Activated CD4-positive, alpha-beta memory T cell treated with anti-CD3 and anti-CD28 coated beads for 36 hours (primary cell): ENCODE measurements at regions not wholly inside any gene's neighbourhood (a gene's known extent, or its start where the extent isn't known, plus 50 kb on each side); places are given as distances from the start of the nearest gene placed in this dataset.

Source experiments
- CTCF ChIA-PET: fragments of 350-600 bp; sonication (Branson Sonifier 250); formaldehyde crosslinking; loops from one replicate; lab custom pipeline; 2021; ENCODE audit warnings: antibody characterized with exemption, inconsistent platforms; lab: Charles Lee
- POLR2A ChIA-PET: fragments of 350-600 bp; sonication (Branson Sonifier 250); formaldehyde crosslinking; loops from one replicate; lab custom pipeline; 2021; ENCODE audit warnings: antibody characterized with exemption; lab: Charles Lee
- DNase-seq: peaks from one replicate; pipeline ENCODE4 v3.0.0-alpha.2; 2020
- H3K27ac Mint-ChIP-seq: one replicate; pipeline ENCODE4 v1.8.0; 2021; ENCODE audit warnings: mixed read lengths
- H3K27me3 Mint-ChIP-seq: one replicate; pipeline ENCODE4 v1.8.0; 2021; ENCODE audit warnings: mixed read lengths
- H3K36me3 Mint-ChIP-seq: one replicate; pipeline ENCODE4 v1.8.0; 2021; ENCODE audit warnings: mixed read lengths
- H3K4me1 Mint-ChIP-seq: one replicate; pipeline ENCODE4 v1.8.0; 2021; ENCODE audit warnings: low read depth, mixed read lengths
- H3K4me3 Mint-ChIP-seq: one replicate; pipeline ENCODE4 v1.8.0; 2021; ENCODE audit warnings: mild to moderate bottlenecking, mixed read lengths
- H3K9me3 Mint-ChIP-seq: one replicate; pipeline ENCODE4 v1.8.0; 2021; ENCODE audit warnings: mixed read lengths
- intact Hi-C: fragments of 100-400 bp; cut with micrococcal nuclease; formaldehyde crosslinking; loops from one replicate; pipeline ENCODE4 v1.15.1; 2023

DNA sequence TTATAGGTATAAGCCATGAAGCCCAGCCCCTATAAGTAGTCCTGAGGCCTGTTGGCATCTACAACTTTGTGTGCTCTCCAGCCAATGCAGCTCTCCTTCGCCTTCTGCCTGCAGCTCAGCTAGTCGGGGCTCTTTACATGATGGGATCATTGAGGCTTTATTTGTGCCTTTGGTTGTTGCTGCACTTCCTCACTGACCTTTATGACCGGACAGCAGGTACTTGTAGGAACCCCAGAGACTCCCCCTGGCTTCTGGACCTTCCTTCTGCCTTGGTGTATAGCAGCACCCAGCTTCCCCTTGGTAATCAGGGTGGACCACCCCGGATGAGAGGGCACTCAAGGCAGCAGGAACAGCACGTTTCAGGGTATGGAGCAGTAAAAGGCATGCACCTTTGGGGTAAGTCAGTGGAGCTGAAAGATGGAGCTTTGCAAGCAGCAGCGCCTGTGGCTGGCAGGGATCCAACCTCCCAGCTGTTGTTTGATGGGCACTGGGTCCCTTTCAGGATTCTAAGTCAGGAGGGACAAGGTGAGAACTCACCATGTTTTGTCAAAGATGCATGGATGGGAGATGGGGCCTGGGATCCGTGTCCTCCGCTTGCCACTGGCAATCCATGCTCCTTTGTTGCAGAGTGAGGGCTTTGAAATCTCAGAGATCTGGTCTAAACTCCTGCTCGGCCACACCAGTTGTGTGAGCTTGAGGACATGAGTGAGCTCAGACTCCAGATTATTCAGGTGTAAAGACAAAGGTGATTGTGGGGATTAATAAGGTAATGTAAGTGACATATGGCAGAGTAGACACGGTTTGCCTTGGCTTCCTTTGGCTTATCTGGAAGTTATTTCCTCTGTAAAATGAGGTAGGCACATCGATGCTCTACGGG, 65.1 kb upstream of the KLF13 start:
- H3K9me3 Mint-ChIP-seq: no peaks in the 10 kb centered on the region
- CTCF ChIA-PET: interaction anchor here (1.0 to 3.5 kb wide), 4 partner anchors 20 to 227 kb away, joined by 3 to 13 read pairs (median 4); no protein-coding TSS in a partner anchor
- POLR2A ChIA-PET: no interaction called here
- no peaks in the 10 kb centered on the region for H3K27me3 Mint-ChIP-seq
- no peak for DNase-seq
- intact Hi-C loops: loop anchor here (5.0 kb wide), 2 partner anchors 41 to 226 kb away; no protein-coding TSS in a partner anchor
- H3K27ac Mint-ChIP-seq: no peak overlapping the region
- H3K36me3 Mint-ChIP-seq: no peaks in the 10 kb centered on the region
- peaks cover 58% of the 10 kb centered on the region for H3K4me1 Mint-ChIP-seq
- no peak overlapping the region for H3K4me3 Mint-ChIP-seq

DNA sequence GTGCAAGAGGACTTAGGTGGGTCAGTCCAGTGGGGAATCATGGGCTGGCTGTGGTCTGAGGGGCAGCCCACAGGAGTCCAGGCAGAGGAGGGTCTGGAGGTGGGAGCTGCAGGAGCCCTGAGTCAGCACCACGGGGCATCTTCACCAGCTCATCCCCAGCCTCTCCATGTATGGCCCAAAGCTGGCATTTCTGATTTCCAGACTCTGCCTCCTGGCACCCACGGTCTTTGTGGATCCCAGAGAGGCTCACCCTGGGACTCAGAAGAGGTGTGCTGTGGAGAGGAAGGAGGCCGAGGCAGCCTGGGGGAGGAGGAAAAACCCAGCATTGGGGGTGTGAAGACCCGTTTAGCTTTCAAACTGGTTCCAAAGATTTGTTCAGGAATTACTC, 64.5 kb upstream of the KLF13 start:
- Mint-ChIP-seq H3K4me3 (no peak overlapping the region), H3K27me3 (no peaks in the 10 kb centered on the region), H3K4me1 (peaks cover 63% of the 10 kb centered on the region), H3K9me3 (no peaks in the 10 kb centered on the region), H3K36me3 (no peaks in the 10 kb centered on the region), H3K27ac (no peak overlapping the region)
- DNase-seq: peak; percentile 6
- intact Hi-C loops: loop anchor here (5.0 kb wide), 2 partner anchors 40 to 225 kb away; no protein-coding TSS in a partner anchor
- ChIA-PET CTCF (interaction anchor here (1.0 to 3.5 kb wide), 5 partner anchors 20 to 227 kb away, joined by 3 to 13 read pairs (median 5); no protein-coding TSS in a partner anchor), POLR2A (no interaction called here)

DNA sequence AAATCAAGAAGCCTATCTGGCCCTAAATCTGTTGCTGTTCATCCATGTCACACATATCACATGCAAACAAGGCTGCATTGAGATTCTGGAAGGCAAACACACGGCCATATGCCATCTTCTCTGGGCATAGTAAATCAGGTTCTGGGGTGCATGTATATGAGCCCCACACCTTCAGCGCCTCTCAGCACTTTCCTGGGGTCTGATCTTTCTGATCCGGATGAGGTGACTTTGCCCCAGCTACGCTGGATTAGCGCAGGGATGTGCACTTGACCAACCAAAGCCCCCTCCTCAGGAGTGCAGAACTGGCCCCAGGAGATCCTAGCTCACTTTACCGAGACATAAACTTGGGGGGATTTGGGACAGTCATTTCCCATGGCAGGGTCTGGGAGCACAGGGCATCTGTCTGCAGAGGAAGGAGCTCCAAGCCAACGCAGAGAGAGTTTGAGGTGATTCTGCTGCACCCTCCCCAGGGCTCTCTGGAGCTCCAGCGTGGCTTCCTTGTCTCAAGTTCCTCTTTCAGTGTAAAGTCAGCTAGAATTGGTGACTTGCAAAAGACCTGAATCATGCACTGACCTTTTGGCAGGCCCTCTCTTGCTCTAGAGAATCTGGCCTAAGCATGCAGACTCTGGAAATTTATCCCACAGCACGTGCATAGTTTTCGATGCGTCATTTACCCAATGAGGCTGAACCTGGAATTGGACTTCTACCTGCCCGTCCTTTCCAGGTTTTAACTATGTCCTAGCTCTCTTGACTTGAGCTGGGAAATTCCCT, 63.5 kb upstream of the KLF13 start:
- CTCF ChIA-PET: interaction anchor here (1.0 to 3.5 kb wide), 4 partner anchors 48 to 228 kb away, joined by 4 to 13 read pairs (median 8); no protein-coding TSS in a partner anchor
- intact Hi-C loops: loop anchor here (5.0 kb wide), 2 partner anchors 39 to 224 kb away; no protein-coding TSS in a partner anchor
- DNase-seq: peak; percentile 25
- POLR2A ChIA-PET: interaction anchor here (1.5 to 1.9 kb wide), 2 partner anchors 103 to 172 kb away, joined by 4 to 8 read pairs; no protein-coding TSS in a partner anchor
- Mint-ChIP-seq H3K4me1 (peaks cover 69% of the 10 kb centered on the region), H3K27ac (peak overlapping the region; percentile 66), H3K27me3 (no peaks in the 10 kb centered on the region), H3K9me3 (no peaks in the 10 kb centered on the region), H3K36me3 (no peaks in the 10 kb centered on the region), H3K4me3 (no peak overlapping the region)

DNA sequence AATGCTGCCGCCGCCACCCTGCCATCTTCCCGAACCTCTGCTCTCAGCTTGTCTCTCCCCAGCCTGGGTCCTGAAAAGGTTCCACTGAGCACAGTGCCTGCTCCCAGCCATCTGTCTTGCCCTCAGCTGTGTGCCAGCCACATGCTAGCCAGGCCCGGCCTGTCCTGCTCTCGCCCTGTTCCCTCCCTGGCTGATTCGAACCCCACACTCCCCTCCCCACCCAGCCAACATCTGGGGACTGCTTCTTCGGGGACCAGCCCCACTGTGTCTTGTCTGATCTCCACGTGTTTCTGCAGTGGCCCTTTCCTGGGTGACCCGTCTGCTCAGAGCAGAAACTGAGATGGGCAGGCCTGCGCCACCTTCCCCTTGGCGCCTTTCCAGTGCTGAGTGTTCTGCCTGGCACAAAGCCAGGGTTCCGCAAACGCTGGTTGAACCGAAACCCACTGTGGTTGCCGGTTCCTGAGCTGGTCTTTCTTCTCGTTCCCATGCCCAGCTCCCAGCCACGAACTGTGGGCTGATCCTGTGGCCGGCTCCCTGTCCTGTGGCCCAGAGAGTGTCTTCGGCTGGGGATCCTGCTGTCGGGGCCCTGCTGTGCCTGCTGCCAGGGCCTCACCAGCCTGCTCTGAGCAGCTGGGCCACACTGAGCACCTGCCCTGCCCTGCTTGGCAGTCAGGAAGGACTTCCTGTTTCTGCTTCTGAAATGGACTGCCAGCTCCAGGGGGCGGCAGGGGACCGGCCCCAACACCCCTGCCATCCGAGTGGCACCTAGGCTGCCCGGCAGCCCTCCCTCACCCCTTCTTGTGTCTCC, 62.7 kb upstream of the KLF13 start:
- H3K9me3 Mint-ChIP-seq: no peaks in the 10 kb centered on the region
- intact Hi-C loops: loop anchor here (1.0 to 5.0 kb wide), 3 partner anchors 38 to 223 kb away; partner anchors contain the start of gene KLF13
- H3K27ac Mint-ChIP-seq: peak overlapping the region; percentile 66
- ChIA-PET POLR2A (interaction anchor here (1.5 to 1.9 kb wide), 2 partner anchors 103 to 171 kb away, joined by 4 to 8 read pairs; no protein-coding TSS in a partner anchor), CTCF (interaction anchor here (0.6 to 3.5 kb wide), 8 partner anchors 11 to 227 kb away, joined by 3 to 13 read pairs (median 4); no protein-coding TSS in a partner anchor)
- H3K27me3 Mint-ChIP-seq: no peaks in the 10 kb centered on the region
- peak overlapping the region; percentile 38 for H3K4me3 Mint-ChIP-seq
- DNase-seq: peak; percentile 85
- H3K4me1 Mint-ChIP-seq: peaks cover 64% of the 10 kb centered on the region
- no peaks in the 10 kb centered on the region for H3K36me3 Mint-ChIP-seq

DNA sequence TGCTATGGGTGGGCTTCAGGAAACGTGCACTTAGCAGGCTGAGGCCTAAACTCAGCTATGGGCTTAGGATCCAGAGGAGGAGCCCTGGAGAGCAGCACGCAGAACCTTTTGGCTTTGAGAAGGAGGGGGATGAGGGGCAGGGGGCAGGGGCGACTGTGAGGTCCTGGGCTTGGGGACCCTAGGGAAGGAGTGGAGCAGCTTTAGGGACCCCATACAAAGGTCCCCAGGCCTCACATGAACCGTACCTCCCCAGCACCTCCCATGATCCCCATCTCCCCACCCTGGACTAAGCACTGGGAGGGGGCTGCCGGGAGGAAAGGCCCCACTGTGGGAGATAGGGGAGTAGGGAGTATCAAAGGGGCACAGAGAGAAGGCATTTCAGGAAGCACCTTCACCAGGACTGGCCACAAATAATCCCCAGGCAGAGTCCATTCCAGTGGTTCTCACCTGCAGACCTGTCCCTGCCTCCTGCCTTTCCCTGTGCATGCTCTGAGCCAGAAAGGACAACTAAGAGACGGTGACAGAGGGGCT, 62.0 kb upstream of the KLF13 start:
- Mint-ChIP-seq H3K4me3 (no peak overlapping the region), H3K36me3 (no peaks in the 10 kb centered on the region), H3K4me1 (peaks cover 64% of the 10 kb centered on the region), H3K27ac (peak overlapping the region; percentile 66), H3K9me3 (no peaks in the 10 kb centered on the region), H3K27me3 (no peaks in the 10 kb centered on the region)
- ChIA-PET CTCF (interaction anchor here (0.6 to 3.5 kb wide), 9 partner anchors 12 to 226 kb away, joined by 3 to 13 read pairs (median 3); no protein-coding TSS in a partner anchor), POLR2A (interaction anchor here (1.5 to 1.9 kb wide), 2 partner anchors 102 to 170 kb away, joined by 4 to 8 read pairs; no protein-coding TSS in a partner anchor)
- intact Hi-C loops: loop anchor here (1.0 to 5.0 kb wide), 4 partner anchors 38 to 223 kb away; partner anchors contain the start of gene KLF13
- DNase-seq: peak; percentile 8

DNA sequence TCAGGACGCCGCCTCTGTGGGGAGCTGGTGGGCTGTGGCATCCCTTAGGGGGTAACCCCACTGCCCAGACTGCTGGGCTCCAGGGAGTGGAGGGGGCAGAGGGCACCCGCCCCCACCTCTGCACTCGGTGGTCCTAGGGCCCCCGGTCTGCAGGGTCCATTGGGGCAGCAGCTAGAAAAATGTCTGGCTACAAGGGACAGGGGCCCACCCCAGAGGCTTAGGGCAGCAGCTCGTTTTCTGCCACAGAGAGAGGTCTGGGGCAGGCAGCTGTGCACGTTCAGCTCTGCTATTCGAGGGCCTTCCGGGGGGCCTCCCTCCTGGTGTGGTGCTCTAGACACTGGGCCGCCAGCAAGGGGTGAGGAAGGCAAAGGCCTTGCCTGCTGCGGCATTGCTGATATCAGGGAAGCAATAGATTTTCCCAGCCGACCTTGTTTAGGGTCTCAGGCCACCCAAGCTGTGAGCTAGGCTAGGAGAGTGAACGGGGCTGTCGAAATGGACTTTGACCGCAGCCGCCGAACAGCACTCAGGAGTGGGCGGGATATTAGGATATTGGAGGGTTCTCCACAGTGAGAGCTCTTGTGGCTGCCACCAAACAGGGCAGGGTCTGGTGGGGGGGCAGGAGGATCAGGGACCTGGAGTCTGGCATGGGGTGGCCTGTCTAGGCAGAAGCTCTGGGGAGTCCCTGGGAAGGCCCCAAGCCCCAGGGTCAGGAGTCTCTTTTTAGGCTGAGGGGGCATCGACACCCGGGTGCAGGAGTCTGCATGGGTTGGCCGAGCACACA, 61.4 kb upstream of the KLF13 start:
- POLR2A ChIA-PET: no interaction called here
- no peak overlapping the region for H3K4me3 Mint-ChIP-seq
- no peaks in the 10 kb centered on the region for H3K36me3 Mint-ChIP-seq

DNA sequence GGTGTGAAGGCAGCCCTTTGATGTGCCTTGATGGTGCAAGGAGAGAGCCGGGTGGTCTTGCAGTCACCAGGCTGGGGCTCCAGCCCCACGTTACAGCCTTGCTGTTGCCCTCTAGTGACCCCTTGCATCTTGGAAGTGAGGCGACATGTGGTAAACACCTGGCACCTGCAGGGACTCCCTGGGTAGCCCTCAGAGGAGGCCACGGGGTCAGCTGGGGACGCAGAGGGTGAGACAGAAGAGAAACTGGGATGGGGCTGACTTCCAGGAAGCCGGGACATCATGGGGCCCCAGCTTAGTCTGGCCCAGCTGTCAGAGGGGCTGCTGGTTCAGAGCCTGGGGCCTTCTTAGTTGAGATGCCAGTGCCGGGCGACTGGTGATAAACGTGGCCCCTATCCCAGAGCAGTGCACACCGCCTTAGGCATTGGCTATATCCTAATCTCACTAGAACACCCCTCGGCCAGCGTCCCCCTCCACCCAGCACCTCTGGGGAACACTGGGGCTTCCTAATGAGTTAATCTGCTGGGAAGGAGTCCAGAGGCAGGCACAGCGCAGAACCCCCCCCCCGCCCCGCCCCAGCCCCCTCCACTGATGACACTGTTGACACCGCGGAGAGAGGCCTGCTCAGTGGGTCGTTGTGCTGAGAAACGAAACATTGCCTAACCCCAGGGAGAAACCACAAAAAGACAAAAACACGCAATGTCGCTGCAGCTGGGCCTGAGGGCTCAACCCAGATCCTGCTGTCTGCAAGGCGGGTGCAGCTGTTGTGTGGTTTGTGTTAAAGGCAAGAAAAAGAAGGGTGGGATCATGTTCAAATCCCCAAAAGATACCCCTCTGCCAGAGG, 60.5 kb upstream of the KLF13 start:
- DNase-seq: peak; percentile 82
- Mint-ChIP-seq H3K9me3 (no peaks in the 10 kb centered on the region), H3K27ac (peak overlapping the region; percentile 59), H3K4me3 (peak overlapping the region; percentile 9), H3K36me3 (no peaks in the 10 kb centered on the region), H3K27me3 (no peaks in the 10 kb centered on the region), H3K4me1 (peaks cover 68% of the 10 kb centered on the region)
- intact Hi-C loops: loop anchor here (1.0 to 5.0 kb wide), 3 partner anchors 51 to 169 kb away; no protein-coding TSS in a partner anchor
- CTCF ChIA-PET: interaction anchor here (1.3 to 1.6 kb wide), 3 partner anchors 49 to 169 kb away, joined by 3 to 11 read pairs (median 3); partner anchors contain the start of gene KLF13
- POLR2A ChIA-PET: interaction anchor here (1.1 kb wide), 1 partner anchor 30 kb away, joined by 3 read pairs; no protein-coding TSS in a partner anchor

More for the DNA sequence above, 61.4 kb upstream of the KLF13 start:
- CTCF ChIA-PET: interaction anchor here (0.6 to 3.5 kb wide), 6 partner anchors 19 to 224 kb away, joined by 3 to 13 read pairs (median 7); no protein-coding TSS in a partner anchor
- intact Hi-C loops: loop anchor here (5.0 kb wide), 1 partner anchor 82 kb away; no protein-coding TSS in a partner anchor
- no peaks in the 10 kb centered on the region for H3K27me3 Mint-ChIP-seq
- H3K9me3 Mint-ChIP-seq: no peaks in the 10 kb centered on the region
- peak overlapping the region; percentile 58 for H3K27ac Mint-ChIP-seq
- no peak for DNase-seq
- peaks cover 68% of the 10 kb centered on the region for H3K4me1 Mint-ChIP-seq

DNA sequence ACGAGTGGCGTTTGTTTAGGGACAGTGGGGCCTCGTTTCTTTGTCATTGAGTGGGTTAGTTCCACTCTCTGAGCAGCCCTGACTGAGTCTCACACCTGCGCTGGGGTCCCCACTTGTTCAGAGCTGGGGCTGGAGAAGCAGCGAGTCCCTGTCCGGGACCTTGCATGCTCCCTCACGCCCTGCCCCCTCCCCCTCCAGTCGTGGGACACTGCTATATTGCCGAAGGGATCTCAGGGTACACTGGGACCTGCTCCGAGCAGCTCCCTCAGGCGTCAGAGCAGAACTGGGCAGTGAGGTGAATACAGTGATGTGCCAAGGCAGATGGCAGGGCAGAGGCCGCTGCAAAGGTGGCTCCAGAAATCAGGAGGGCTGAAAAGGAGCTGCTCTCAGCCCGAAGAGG, 59.9 kb upstream of the KLF13 start:
- DNase-seq: no peak
- intact Hi-C loops: loop anchor here (1.0 to 5.0 kb wide), 3 partner anchors 52 to 169 kb away; no protein-coding TSS in a partner anchor
- Mint-ChIP-seq H3K27ac (peak overlapping the region; percentile 59), H3K4me3 (peak overlapping the region; percentile 9), H3K9me3 (no peaks in the 10 kb centered on the region), H3K4me1 (peaks cover 66% of the 10 kb centered on the region), H3K36me3 (no peaks in the 10 kb centered on the region), H3K27me3 (no peaks in the 10 kb centered on the region)
- CTCF ChIA-PET: interaction anchor here (1.3 to 1.4 kb wide), 2 partner anchors 49 to 59 kb away, joined by 3 read pairs; partner anchors contain the start of gene KLF13
- POLR2A ChIA-PET: interaction anchor here (1.1 kb wide), 1 partner anchor 30 kb away, joined by 3 read pairs; no protein-coding TSS in a partner anchor
